Heart right ventricle (tissue), 16 donors: ENCODE measurements at regions not wholly inside any gene's neighbourhood (a gene's known extent, or its start where the extent isn't known, plus 50 kb on each side); places are given as distances from the start of the nearest gene placed in this dataset.

ENCODE experiments used
- ATAC-seq, 8 donors: fragments of 200-7000 bp; cut with Tn5 transposase; one replicate each; pipeline ENCODE4 v1.9.1; 2020; ENCODE audit warnings: mild to moderate bottlenecking in 8 of 8, moderate library complexity in 8 of 8, moderate number of reproducible peaks in 1 of 8
- DNase-seq, 2 donors: peaks; one replicate each; pipeline ENCODE4 v3.0.0-alpha.2; 2020
- H3K27ac ChIP-seq, 10 donors: fragments of 200-600 bp; sonication (generic) in 2 of 10; one replicate each; pipeline versions ENCODE4 v1.5.0 to v1.8.0; 2020 to 2022; ENCODE audit warnings: mild to moderate bottlenecking in 3 of 10
- H3K27me3 ChIP-seq, 7 donors: fragments of 200-600 bp; one replicate each; pipeline ENCODE4 v1.8.0; 2021 to 2022; ENCODE audit warnings: mild to moderate bottlenecking in 2 of 7
- H3K36me3 ChIP-seq, 9 donors: fragments of 200-600 bp; sonication (generic) in 1 of 9; one replicate each; pipeline versions ENCODE4 v1.5.0 to v1.8.0; 2020 to 2022; ENCODE audit warnings: mild to moderate bottlenecking in 2 of 9
- H3K4me1 ChIP-seq, 9 donors: fragments of 200-600 bp; sonication (generic) in 1 of 9; one replicate each; pipeline versions ENCODE4 v1.5.0 to v1.8.0; 2020 to 2022; ENCODE audit warnings: mild to moderate bottlenecking in 4 of 9
- H3K4me3 ChIP-seq, 10 donors: fragments of 200-600 bp; sonication (generic) in 2 of 10; one replicate each; pipeline versions ENCODE4 v1.5.0 to v1.8.0; 2020 to 2022; ENCODE audit warnings: mild to moderate bottlenecking in 7 of 10, moderate library complexity in 2 of 10
- H3K9me3 ChIP-seq, 11 donors: fragments of 200-600 bp in 10 of 11; sonication (generic) in 2 of 11; one replicate each; pipeline versions ENCODE4 v1.5.0 to v1.8.0; 2013 to 2022; ENCODE audit warnings: mild to moderate bottlenecking in 2 of 11, control low read depth in 1 of 11, moderate library complexity in 1 of 11
- WGBS, 2 donors: extraction: QIAGEN DNeasy Blood & Tissue Kit; methylation state at CpG; one replicate each; pipeline ENCODE4 v1.1.7; 2013; ENCODE audit warnings: inconsistent platforms in 1 of 2; 5-methylcytosine and 5-hydroxymethylcytosine counted together
- intact Hi-C, 10 donors: fragments of 100-400 bp; cut with DNase I; formaldehyde crosslinking; loops; one replicate each; pipeline versions ENCODE4 v1.11.1 to v1.14.2; 2022
- TF ChIP-seq, protein P1 (sequence below), 9 donors: fragments of 200-600 bp; sonication (generic) in 2 of 9; IDR thresholded peaks; one replicate each; pipeline versions ENCODE4 v1.5.0 to v1.8.0; 2021 to 2022; ENCODE audit warnings: antibody characterized with exemption in 9 of 9, mild to moderate bottlenecking in 5 of 9, moderate library complexity in 1 of 9
- donor health status: Arrhythmogenic right ventricular cardiomyopathy.
- donor health status: ischemic (EF 13 %, LVEDD 7.1; RV severe dilation, severe dysfunction).
- donor health status: healthy with polysubstance abuse.
- donor health status: DM: no; HTN: yes; CAD: no.
- donor health status: DM: no; HTN: no; CAD: no.
- donor health status: ischemic (EF 25% LVEDD 6.9; RV normal size, moderate dysfunction).
- donor health status: ischemic (EF 25% LVEDD 5.7; RV mildly dilated, moderate dysfunction).
- donor health status: healthy.
- donor health status: DM: yes; HTN: yes; CAD: no.
- donor health status: Ischemic cardiomyopathy.
- donor health status: ischemic (EF 35%, LVEDD 5.7; RV mildly dilated, moderate dysfunction).
- donor health status: nonischemic (EF 11% LVEDD 7.7; RV severe dilation, severe dysfunction).
- donor health status: DM: yes; HTN: yes; CAD: no.
- donor health status: PGD.
- donor health status: ischemic (EF 29% LVEDD 5.4; RV normal size, mild dysfunction).
- donor health status: nonischemic (EF 23%, LVEDD 6.1; RV moderate dilation, normal function).

DNA sequence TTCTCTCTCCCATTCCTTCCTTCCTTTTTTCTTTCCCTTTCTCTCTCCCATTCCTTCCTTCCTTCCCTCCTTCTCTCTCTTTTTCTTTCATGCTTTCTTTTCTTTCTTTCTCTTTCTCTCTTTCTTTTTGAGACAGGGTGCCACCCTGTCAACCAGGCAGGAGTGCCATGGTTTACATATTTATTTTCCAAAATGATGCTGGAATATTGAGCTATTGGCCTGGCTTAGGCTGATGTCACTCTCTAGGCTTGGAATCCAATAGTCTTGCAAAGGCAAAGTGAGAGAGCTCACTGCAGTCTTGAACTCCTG, 159.1 kb downstream of the BAMBI start:
- no peaks in the 10 kb centered on the region for H3K36me3 ChIP-seq

DNA sequence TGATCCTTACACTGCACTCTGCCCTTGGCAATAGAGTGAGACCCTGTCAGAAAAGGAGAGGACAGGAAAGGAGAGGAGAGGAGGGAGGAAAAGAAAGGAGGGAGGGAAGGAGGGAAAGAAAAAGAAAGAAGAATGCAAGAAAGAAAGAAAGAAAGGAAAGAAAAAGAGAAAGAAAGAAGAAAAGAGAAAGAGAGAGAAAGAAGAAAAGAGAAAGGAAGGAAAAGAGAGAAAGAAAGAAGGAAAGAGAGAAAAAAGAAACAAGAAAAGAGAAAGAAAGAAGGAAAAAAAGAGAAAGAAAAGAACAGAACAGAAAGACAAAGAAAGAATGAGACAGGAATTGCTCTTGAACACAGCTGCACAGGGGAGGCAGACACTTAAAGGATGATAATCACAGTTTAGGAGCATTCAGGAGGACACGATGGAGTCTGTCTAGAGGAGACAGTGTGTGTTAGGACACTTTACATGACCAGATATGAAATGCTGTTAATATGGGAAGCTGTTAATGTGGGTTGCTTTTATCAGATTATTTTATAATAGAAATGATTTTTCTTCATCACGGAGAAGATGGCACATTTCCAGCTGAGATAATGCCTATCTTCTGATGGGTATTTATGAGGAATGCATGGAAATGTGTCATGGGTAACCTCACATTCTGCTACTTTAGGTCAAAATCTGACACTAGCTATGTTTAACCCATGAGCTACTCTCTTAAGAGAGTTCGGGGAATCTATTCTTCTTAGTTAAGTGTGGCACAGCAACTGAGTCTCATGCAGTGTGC, 160.5 kb downstream of the BAMBI start:
- DNase-seq = no peak
- H3K27me3 ChIP-seq = no peaks in the 10 kb centered on the region
- no peak overlapping the region for H3K4me3 ChIP-seq
- intact Hi-C loops = loop anchor here in 2 of 10 donors (2.0 to 10.0 kb wide), 3 partner anchors 31 to 161 kb away; partner anchors contain the start of gene BAMBI (in 1 of the 2)
- TF ChIP-seq, protein P1, sequence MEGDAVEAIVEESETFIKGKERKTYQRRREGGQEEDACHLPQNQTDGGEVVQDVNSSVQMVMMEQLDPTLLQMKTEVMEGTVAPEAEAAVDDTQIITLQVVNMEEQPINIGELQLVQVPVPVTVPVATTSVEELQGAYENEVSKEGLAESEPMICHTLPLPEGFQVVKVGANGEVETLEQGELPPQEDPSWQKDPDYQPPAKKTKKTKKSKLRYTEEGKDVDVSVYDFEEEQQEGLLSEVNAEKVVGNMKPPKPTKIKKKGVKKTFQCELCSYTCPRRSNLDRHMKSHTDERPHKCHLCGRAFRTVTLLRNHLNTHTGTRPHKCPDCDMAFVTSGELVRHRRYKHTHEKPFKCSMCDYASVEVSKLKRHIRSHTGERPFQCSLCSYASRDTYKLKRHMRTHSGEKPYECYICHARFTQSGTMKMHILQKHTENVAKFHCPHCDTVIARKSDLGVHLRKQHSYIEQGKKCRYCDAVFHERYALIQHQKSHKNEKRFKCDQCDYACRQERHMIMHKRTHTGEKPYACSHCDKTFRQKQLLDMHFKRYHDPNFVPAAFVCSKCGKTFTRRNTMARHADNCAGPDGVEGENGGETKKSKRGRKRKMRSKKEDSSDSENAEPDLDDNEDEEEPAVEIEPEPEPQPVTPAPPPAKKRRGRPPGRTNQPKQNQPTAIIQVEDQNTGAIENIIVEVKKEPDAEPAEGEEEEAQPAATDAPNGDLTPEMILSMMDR (IDR thresholded peaks at IDR 0.05) = no peak
- H3K4me1 ChIP-seq = peaks cover 0 to 46% (median 18%) of the 10 kb centered on the region in 9 donors
- ATAC-seq = no peak
- no peak overlapping the region for H3K27ac ChIP-seq
- WGBS, 2 donors = 47 to 49% methylated on average over 3 of the region's 3 CpGs
- H3K9me3 ChIP-seq = no peaks in the 10 kb centered on the region
- no peaks in the 10 kb centered on the region for H3K36me3 ChIP-seq

More for the DNA sequence above, 159.1 kb downstream of the BAMBI start:
- Histone ChIP-seq H3K4me3 (no peak overlapping the region), H3K4me1 (peaks cover 0 to 36% (median 14%) of the 10 kb centered on the region in 9 donors), H3K9me3 (no peaks in the 10 kb centered on the region), H3K27ac (no peak overlapping the region), H3K27me3 (no peaks in the 10 kb centered on the region)
- intact Hi-C loops = loop anchor here in 2 of 10 donors (5.0 to 10.0 kb wide), 2 partner anchors 152 to 159 kb away; partner anchors contain the start of gene BAMBI (in 1 of the 2)
- ATAC-seq (no peak), DNase-seq (no peak)
- TF ChIP-seq, protein P1 (IDR thresholded peaks at IDR 0.05) = no peak

DNA sequence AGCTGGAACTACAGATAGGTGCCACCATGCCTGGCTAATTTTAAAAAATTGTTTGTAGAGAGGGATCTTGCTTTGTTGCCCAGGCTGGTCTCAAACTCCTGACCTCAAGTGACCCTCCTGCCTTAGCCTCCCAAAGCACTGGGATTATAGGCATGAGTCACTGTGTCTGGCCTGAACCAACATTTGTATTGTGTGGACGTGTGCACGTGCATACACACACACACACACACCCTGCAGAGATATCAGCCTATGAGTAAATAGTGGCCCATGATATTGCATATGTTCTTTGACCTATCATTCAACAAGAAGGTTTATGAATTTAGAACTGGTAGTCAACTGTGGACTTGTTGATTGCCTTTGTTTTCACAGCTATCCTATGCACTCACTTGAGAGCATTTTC, 161.6 kb downstream of the BAMBI start:
- H3K4me1 ChIP-seq = peaks cover 0 to 46% (median 18%) of the 10 kb centered on the region in 9 donors
- WGBS, 2 donors = 33 to 43% methylated on average over 2 of the region's 2 CpGs
- ATAC-seq (peak in 2 of 8 donors; percentile 28 to 79), DNase-seq (no peak)
- no peak overlapping the region for H3K4me3 ChIP-seq
- intact Hi-C loops = loop anchor here in 2 of 10 donors (2.0 to 10.0 kb wide), 3 partner anchors 32 to 162 kb away; partner anchors contain the start of gene BAMBI (in 1 of the 2)
- TF ChIP-seq, protein P1 (IDR thresholded peaks at IDR 0.05) = no peak
- no peaks in the 10 kb centered on the region for H3K36me3 ChIP-seq
- peaks cover 0 to 2% (median 0%) of the 10 kb centered on the region in 11 donors for H3K9me3 ChIP-seq
- H3K27me3 ChIP-seq = no peaks in the 10 kb centered on the region
- peak overlapping the region; percentile 26 to 78 (median 52) for H3K27ac ChIP-seq

DNA sequence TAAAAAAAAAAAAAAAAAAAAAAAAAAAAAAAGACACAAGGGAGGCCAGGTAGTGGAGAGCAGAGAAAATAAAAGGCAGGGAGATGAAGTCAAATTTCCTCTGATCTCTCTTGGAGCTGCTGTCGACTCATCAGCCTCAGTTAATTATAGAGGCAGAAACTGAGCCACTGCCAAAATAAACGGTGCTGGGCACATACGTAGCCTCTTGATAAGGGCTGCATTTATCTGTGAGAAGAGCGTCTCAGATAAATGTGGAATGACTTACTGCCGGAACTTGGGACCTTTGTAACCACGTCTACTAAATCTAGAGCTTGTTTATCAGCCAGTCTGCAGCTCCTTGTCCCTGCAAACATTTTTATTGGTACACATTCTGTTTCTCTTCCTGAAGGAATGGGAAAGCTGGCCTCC, 162.3 kb downstream of the BAMBI start:
- 3 to 5% methylated on average over 6 of the region's 6 CpGs for WGBS, 2 donors
- ATAC-seq (peak; percentile 48 to 96 (median 92)), DNase-seq (peak in 1 of 2 donors; percentile 59)
- Histone ChIP-seq H3K36me3 (no peaks in the 10 kb centered on the region), H3K9me3 (peaks cover 0 to 9% (median 4%) of the 10 kb centered on the region in 11 donors), H3K4me1 (peaks cover 0 to 46% (median 18%) of the 10 kb centered on the region in 9 donors), H3K4me3 (no peak overlapping the region), H3K27me3 (no peaks in the 10 kb centered on the region), H3K27ac (peak overlapping the region; percentile 39 to 78 (median 56))
- TF ChIP-seq, protein P1 (IDR thresholded peaks at IDR 0.05) = no peak
- intact Hi-C loops = loop anchor here in 2 of 10 donors (2.0 to 10.0 kb wide), 3 partner anchors 33 to 162 kb away; partner anchors contain the start of gene BAMBI (in 1 of the 2)
